NOMO-1 (cell line): ENCODE measurements at regions not wholly inside any gene's neighbourhood (a gene's known extent, or its start where the extent isn't known, plus 50 kb on each side); places are given as distances from the start of the nearest gene placed in this dataset.

Experiments used
- DNase-seq, 2 experiments: peaks; one replicate each; lab custom pipeline; 2025; ENCODE audit not compliant: unreplicated experiment in 2 of 2; lab: John Stamatoyannopoulos, UW

GRCh38 chr3:153023896-153024295, 138.1 kb upstream of the RAP2B start:
- DNase-seq = no peak

- peak in 1 of 2 experiments; percentile 67 for DNase-seq
Measured at GRCh38 chr3:153026026-153026425, 136.0 kb upstream of the RAP2B start.

GRCh38 chr3:153028381-153028780, 133.6 kb upstream of the RAP2B start:
- peak in 1 of 2 experiments; percentile 34 for DNase-seq

GRCh38 chr3:153029350-153029749, 132.7 kb upstream of the RAP2B start:
- DNase-seq = no peak

- no peak for DNase-seq
Measured at GRCh38 chr3:153032891-153033290, 129.1 kb upstream of the RAP2B start.

- DNase-seq = no peak
Measured at GRCh38 chr3:153036846-153037245, 125.2 kb upstream of the RAP2B start.

- no peak for DNase-seq
Measured at GRCh38 chr3:153038367-153038766, 123.7 kb upstream of the RAP2B start.

GRCh38 chr3:153038779-153039178, 123.2 kb upstream of the RAP2B start:
- DNase-seq = no peak

- no peak for DNase-seq
Measured at GRCh38 chr3:153041181-153041580, 120.8 kb upstream of the RAP2B start.

- no peak for DNase-seq
Measured at GRCh38 chr3:153042088-153042487, 119.9 kb upstream of the RAP2B start.

GRCh38 chr3:153043729-153044328, 118.2 kb upstream of the RAP2B start:
- no peak for DNase-seq

GRCh38 chr3:153045150-153045549, 116.9 kb upstream of the RAP2B start:
- DNase-seq = no peak

- no peak for DNase-seq
Measured at GRCh38 chr3:153050978-153051377, 111.0 kb upstream of the RAP2B start.

- no peak for DNase-seq
Measured at GRCh38 chr3:153051427-153052095, 110.5 kb upstream of the RAP2B start.

GRCh38 chr3:153052096-153052460, 109.9 kb upstream of the RAP2B start:
- peak; percentile 58 to 60 for DNase-seq

- no peak for DNase-seq
Measured at GRCh38 chr3:153055217-153055616, 106.8 kb upstream of the RAP2B start.

GRCh38 chr3:153055779-153056178, 106.2 kb upstream of the RAP2B start:
- DNase-seq = no peak

GRCh38 chr3:153058031-153058688, 103.9 kb upstream of the RAP2B start:
- peak in 1 of 2 experiments; percentile 39 for DNase-seq

GRCh38 chr3:153060346-153060745, 101.7 kb upstream of the RAP2B start:
- DNase-seq = no peak

GRCh38 chr3:153061938-153062528, 100.0 kb upstream of the RAP2B start:
- DNase-seq = no peak

GRCh38 chr3:153063337-153063736, 98.7 kb upstream of the RAP2B start:
- DNase-seq = no peak

- no peak for DNase-seq
Measured at GRCh38 chr3:153066983-153067382, 95.0 kb upstream of the RAP2B start.
